ENCODE measurements at regions not wholly inside any gene's neighbourhood (a gene's known extent, or its start where the extent isn't known, plus 50 kb on each side); places are given as distances from the start of the nearest gene placed in this dataset.

DNA sequence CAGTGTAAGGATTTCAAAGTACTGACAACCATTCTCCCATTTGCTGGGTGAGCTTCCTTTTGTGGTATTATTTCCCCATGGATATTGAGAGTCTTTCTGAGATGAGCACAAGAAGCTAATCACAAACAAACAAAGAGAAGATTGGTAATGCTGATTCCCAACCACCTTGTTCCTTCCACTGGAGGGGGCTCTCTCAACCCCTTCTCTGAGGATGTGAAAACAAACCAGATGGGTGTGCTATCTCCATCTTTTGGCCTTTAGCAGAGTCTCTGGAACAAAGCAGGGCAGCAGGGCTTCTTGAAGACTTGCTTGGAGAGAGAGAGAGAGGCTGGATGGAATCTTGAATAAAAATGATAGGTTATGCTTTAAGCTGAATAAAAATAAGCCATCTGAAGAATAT lies 576.7 kb upstream of the ZNF462 start:
- H3K27ac ChIP-seq (ENCODE audit: low read length) = no peak overlapping the region
- no peak overlapping the region for H3K4me2 ChIP-seq (ENCODE audit: low read length)
- no peak overlapping the region for H3K4me3 ChIP-seq (ENCODE audit: low read length)

DNA sequence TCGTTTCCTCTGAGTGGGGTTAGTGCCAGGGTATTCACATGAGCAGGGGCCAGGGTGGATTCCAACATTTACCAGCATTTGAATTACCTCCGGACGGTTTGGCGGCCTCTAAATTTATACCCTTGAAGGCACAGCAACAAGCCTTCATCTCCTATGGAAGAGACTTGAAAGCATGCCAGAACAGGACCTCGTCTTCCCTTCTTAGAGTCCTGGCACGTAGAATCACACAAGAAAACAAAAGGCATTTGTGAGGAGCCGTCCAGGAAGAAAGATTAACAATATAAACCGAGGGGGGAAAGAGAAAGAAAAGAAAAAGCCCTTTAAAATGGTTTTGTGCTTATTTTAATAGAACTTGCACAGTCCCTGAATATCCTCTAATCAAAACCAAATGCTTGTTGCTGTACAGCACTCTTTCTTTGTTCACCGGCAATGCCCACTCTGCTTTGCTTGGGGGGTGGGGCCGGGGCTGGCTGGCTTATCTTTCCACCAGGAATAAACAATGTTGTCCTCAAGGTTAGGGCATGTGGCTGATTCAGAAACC lies 575.8 kb upstream of the ZNF462 start:
- Histone ChIP-seq H3K9me3 (ENCODE audit: low read length) (no peaks in the 10 kb centered on the region), H3K27ac (ENCODE audit: low read length) (no peak overlapping the region), H2AFZ (ENCODE audit: low read depth, low read length) (no peak overlapping the region), H3K4me2 (ENCODE audit: low read length) (no peak overlapping the region), H3F3A (ENCODE audit: insufficient read depth, low read length, poor library complexity, severe bottlenecking) (no peaks in the 10 kb centered on the region), H3K9ac (ENCODE audit: low read length) (no peak overlapping the region), H3K27me3 (ENCODE audit: insufficient read depth, low read depth, low read length) (no peaks in the 10 kb centered on the region), H3K36me3 (ENCODE audit: insufficient read depth, low read length) (no peaks in the 10 kb centered on the region), H3K9me2 (ENCODE audit: insufficient read depth, low read length) (no peaks in the 10 kb centered on the region), H3K79me2 (replicated peaks; ENCODE audit: insufficient read depth, low read length) (no peaks in the 10 kb centered on the region), H3K4me3 (ENCODE audit: low read length) (no peak overlapping the region), H4K20me1 (ENCODE audit: insufficient read depth) (no peaks in the 10 kb centered on the region)
- TF ChIP-seq, protein P1, sequence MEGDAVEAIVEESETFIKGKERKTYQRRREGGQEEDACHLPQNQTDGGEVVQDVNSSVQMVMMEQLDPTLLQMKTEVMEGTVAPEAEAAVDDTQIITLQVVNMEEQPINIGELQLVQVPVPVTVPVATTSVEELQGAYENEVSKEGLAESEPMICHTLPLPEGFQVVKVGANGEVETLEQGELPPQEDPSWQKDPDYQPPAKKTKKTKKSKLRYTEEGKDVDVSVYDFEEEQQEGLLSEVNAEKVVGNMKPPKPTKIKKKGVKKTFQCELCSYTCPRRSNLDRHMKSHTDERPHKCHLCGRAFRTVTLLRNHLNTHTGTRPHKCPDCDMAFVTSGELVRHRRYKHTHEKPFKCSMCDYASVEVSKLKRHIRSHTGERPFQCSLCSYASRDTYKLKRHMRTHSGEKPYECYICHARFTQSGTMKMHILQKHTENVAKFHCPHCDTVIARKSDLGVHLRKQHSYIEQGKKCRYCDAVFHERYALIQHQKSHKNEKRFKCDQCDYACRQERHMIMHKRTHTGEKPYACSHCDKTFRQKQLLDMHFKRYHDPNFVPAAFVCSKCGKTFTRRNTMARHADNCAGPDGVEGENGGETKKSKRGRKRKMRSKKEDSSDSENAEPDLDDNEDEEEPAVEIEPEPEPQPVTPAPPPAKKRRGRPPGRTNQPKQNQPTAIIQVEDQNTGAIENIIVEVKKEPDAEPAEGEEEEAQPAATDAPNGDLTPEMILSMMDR (IDR thresholded peaks at IDR 0.05; ENCODE audit: poor library complexity, severe bottlenecking) = no peak
- TF ChIP-seq RAD21 (conservative IDR thresholded peaks at IDR 0.05) (no peak), MXI1 (conservative IDR thresholded peaks at IDR 0.05; ENCODE audit: poor library complexity, severe bottlenecking) (no peak), EZH2 (IDR thresholded peaks at IDR 0.05; ENCODE audit: borderline replicate concordance, insufficient read depth, low read length, poor library complexity, severe bottlenecking) (no peak), POLR2AphosphoS5 (IDR thresholded peaks at IDR 0.05) (no peak), TAF1 (IDR thresholded peaks at IDR 0.05; ENCODE audit: low read depth) (no peak), EP300 (conservative IDR thresholded peaks at IDR 0.05; ENCODE audit: poor library complexity, severe bottlenecking) (no peak), REST (IDR thresholded peaks at IDR 0.05; ENCODE audit: borderline replicate concordance) (no peak)

More for the DNA sequence above, 576.7 kb upstream of the ZNF462 start:
- H3K36me3 ChIP-seq (ENCODE audit: insufficient read depth, low read length) = no peaks in the 10 kb centered on the region
- H2AFZ ChIP-seq (ENCODE audit: low read depth, low read length) = no peak overlapping the region
- no peaks in the 10 kb centered on the region for H3K27me3 ChIP-seq (ENCODE audit: insufficient read depth, low read depth, low read length)
- no peaks in the 10 kb centered on the region for H3K79me2 ChIP-seq (replicated peaks; ENCODE audit: insufficient read depth, low read length)
- no peaks in the 10 kb centered on the region for H3K9me2 ChIP-seq (ENCODE audit: insufficient read depth, low read length)
- no peak overlapping the region for H3K9ac ChIP-seq (ENCODE audit: low read length)
- H3F3A ChIP-seq (ENCODE audit: insufficient read depth, low read length, poor library complexity, severe bottlenecking) = no peaks in the 10 kb centered on the region
- no peaks in the 10 kb centered on the region for H4K20me1 ChIP-seq (ENCODE audit: insufficient read depth)
- H3K9me3 ChIP-seq (ENCODE audit: low read length) = no peaks in the 10 kb centered on the region
- TF ChIP-seq RAD21 (conservative IDR thresholded peaks at IDR 0.05) = peak; percentile 30
- TF ChIP-seq, protein P1 (IDR thresholded peaks at IDR 0.05; ENCODE audit: poor library complexity, severe bottlenecking) = peak; percentile 47
- no peak for TF ChIP-seq EZH2 (IDR thresholded peaks at IDR 0.05; ENCODE audit: borderline replicate concordance, insufficient read depth, low read length, poor library complexity, severe bottlenecking)
- no peak for TF ChIP-seq POLR2AphosphoS5 (IDR thresholded peaks at IDR 0.05)
- no peak for TF ChIP-seq REST (IDR thresholded peaks at IDR 0.05; ENCODE audit: borderline replicate concordance)
- peak; percentile 21 for TF ChIP-seq SMC3 (conservative IDR thresholded peaks at IDR 0.05; ENCODE audit: poor library complexity)
- no peak for TF ChIP-seq EP300 (conservative IDR thresholded peaks at IDR 0.05; ENCODE audit: poor library complexity, severe bottlenecking)
- TF ChIP-seq TAF1 (IDR thresholded peaks at IDR 0.05; ENCODE audit: low read depth) = no peak
- TF ChIP-seq MXI1 (conservative IDR thresholded peaks at IDR 0.05; ENCODE audit: poor library complexity, severe bottlenecking) = no peak

All from neural cell (in vitro differentiated cells).